PC-9 (cell line): ENCODE measurements at regions not wholly inside any gene's neighbourhood (a gene's known extent, or its start where the extent isn't known, plus 50 kb on each side); places are given as distances from the start of the nearest gene placed in this dataset.

ENCODE experiments used
- CTCF ChIP-seq: fragments of 200-600 bp; sonication (generic); conservative IDR thresholded peaks from 2 replicates; pipeline ENCODE4 v1.6.1; 2017; ENCODE audit warnings: mixed run types, antibody characterized with exemption, mild to moderate bottlenecking, moderate library complexity
- EZH2 ChIP-seq: fragments of 200-600 bp; sonication (generic); IDR thresholded peaks from 2 replicates; pipeline ENCODE4 v1.8.0; 2017; ENCODE audit warnings: antibody characterized with exemption, low read depth

- TF ChIP-seq CTCF (no peak), EZH2 (no peak)
Measured at GRCh38 chr11:128343870-128344269, 243.5 kb downstream of the ETS1 start.
